GM10266 (cell line): ENCODE measurements at regions not wholly inside any gene's neighbourhood (a gene's known extent, or its start where the extent isn't known, plus 50 kb on each side); places are given as distances from the start of the nearest gene placed in this dataset.

Experiments used
- DNase-seq: peaks from one replicate; pipeline ENCODE4 v3.0.0; 2012; ENCODE audit errors: extremely low spot score
- CTCF ChIP-seq: IDR thresholded peaks from 2 replicates; pipeline ENCODE4 v1.5.1; 2012; ENCODE audit warnings: mild to moderate bottlenecking, low read depth; ENCODE audit not compliant: control insufficient read depth, insufficient read depth; ENCODE audit errors: missing control alignments

- no peak for DNase-seq
Measured at GRCh38 chr12:107330831-107331431, 237.6 kb upstream of the CRY1 start.

GRCh38 chr12:107331471-107331870 is 238.1 kb upstream of the CRY1 start:
- no peak for DNase-seq
- TF ChIP-seq CTCF: no peak

More at GRCh38 chr12:107330831-107331431, 237.6 kb upstream of the CRY1 start:
- TF ChIP-seq CTCF: no peak

- DNase-seq: no peak
- TF ChIP-seq CTCF: no peak
Measured at GRCh38 chr12:107331912-107332311, 238.6 kb upstream of the CRY1 start.

- TF ChIP-seq CTCF: no peak
- no peak for DNase-seq
Measured at GRCh38 chr12:107332743-107333142, 239.4 kb upstream of the CRY1 start.

GRCh38 chr12:107335802-107336570 is 242.6 kb upstream of the CRY1 start:
- no peak for TF ChIP-seq CTCF
- DNase-seq: no peak

- DNase-seq: no peak
- no peak for TF ChIP-seq CTCF
Measured at GRCh38 chr12:107336695-107337094, 243.3 kb upstream of the CRY1 start.

- no peak for TF ChIP-seq CTCF
- no peak for DNase-seq
Measured at GRCh38 chr12:107337346-107338095, 244.2 kb upstream of the CRY1 start.
